A673 (cell line): ENCODE measurements at regions not wholly inside any gene's neighbourhood (a gene's known extent, or its start where the extent isn't known, plus 50 kb on each side); places are given as distances from the start of the nearest gene placed in this dataset.

ENCODE experiments used
- CTCF ChIP-seq: fragments of 300-800, 200-600 bp; sonication (generic); conservative IDR thresholded peaks from 2 replicates; pipeline ENCODE4 v1.5.1; 2017; ENCODE audit warnings: low read depth, mild to moderate bottlenecking, antibody characterized with exemption, low read length, moderate library complexity, mixed read lengths
- EZH2 ChIP-seq: fragments of 200-600 bp; sonication (generic); IDR thresholded peaks from 2 replicates; pipeline ENCODE4 v1.6.1; 2017; ENCODE audit warnings: borderline replicate concordance, low read depth, mild to moderate bottlenecking, mixed read lengths, antibody characterized with exemption, low read length; ENCODE audit not compliant: poor library complexity, severe bottlenecking

- TF ChIP-seq CTCF (no peak), EZH2 (no peak)
Measured at GRCh38 chr6:21668795-21669194, 75.2 kb downstream of the SOX4 start.
